ENCODE measurements at regions not wholly inside any gene's neighbourhood (a gene's known extent, or its start where the extent isn't known, plus 50 kb on each side); places are given as distances from the start of the nearest gene placed in this dataset.
"Not testable (repeated sequence)": the region's sequence is repeated elsewhere in the genome, so short reads cannot be mapped to it uniquely, and the experiment has no call there.

DNA sequence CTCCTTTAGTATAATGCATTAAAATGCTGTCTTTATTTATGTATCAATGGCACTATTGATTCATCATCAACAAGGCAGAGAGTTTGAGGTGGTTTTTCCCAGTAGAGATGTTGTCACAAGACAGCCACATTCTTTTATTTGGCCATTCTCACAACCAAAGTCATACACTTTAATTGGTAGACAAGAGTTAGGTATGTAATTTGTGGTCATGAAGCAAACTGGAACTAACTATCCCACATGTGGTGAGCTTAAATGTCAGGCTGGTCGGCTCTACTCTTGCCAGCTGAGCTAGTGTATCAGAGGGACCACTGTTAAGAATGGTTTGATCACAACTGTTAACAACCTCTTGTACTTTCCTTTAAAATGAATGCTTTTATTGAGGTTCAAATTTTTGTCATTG lies 714.6 kb downstream of the CD109 start:
- DNase-seq (ENCODE audit: low spot score) = no peak

DNA sequence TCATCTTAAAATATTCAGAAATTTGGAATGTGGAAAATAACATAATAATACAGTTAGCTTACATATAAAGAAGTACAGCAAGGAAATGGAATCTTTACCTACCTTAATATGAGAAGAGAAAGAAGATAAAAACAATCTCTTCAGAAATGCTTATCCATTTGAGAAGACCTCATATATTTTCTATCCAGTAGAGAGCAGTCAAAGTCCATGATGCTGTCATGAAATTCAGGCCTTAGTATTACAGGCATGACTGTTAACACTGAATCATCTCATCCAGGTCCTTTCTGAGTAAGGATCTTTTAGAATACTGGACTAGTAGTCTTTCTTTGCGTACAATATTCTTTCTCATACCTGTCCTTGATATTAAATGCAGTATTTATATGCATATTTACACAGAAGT lies 713.4 kb downstream of the CD109 start:
- DNase-seq (ENCODE audit: low spot score) = peak; percentile 8

DNA sequence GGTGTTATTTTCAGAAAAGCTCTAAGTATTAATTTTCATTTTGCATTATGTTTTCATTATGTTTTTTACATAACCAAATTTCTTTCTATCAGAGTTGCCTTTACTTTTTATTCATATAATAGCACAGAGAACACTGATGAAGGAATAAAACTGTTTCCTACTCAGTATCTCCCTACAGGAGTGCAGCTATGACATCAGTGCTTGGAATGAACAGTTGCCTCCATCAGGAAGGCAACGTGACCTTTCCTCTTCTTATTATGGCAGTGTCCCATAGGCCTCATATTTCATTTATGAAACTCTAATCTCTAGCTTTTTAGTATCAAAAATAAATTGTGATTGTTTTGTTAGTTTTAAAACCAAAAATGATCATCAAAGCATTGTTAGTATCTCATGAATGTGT lies 712.8 kb downstream of the CD109 start:
- no peak for DNase-seq (ENCODE audit: low spot score)

DNA sequence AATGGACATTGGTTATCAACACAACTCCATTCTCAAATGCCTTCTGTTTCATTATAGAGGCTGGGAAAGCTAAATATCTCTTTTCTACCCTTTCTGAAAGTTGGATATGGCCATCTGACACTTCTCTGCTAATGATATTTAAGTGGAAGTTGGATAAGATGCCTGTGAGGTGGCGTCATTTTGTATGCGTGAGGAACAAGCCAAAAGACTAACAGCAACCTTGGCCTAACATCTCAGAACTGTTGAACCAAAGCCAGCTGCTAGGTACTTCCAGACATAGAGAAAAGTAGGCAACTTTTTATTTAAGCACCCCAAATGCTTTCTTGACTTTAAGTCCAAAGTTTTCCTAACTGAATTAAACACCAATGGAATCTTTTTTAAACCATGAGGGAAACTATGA lies 708.4 kb downstream of the CD109 start:
- no peak for DNase-seq (ENCODE audit: low spot score)

DNA sequence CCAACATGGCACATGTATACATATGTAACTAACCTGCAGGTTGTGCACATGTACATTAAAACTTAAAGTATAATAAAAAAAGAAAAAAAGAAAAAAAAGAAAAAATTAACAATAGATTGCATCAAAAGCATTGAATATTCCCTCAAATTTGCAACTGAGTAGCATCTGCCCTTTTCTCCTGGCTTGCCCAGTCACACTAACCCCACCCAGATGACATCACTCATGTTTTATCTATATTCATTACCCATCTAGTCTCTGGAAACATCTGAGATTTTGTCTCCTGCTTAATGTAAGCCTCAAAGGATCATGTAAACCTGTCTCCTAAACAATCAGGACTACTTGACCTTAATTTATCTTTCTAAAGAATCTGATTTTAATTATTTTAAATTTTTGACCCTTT lies 706.8 kb downstream of the CD109 start:
- DNase-seq (ENCODE audit: low spot score) = no peak

DNA sequence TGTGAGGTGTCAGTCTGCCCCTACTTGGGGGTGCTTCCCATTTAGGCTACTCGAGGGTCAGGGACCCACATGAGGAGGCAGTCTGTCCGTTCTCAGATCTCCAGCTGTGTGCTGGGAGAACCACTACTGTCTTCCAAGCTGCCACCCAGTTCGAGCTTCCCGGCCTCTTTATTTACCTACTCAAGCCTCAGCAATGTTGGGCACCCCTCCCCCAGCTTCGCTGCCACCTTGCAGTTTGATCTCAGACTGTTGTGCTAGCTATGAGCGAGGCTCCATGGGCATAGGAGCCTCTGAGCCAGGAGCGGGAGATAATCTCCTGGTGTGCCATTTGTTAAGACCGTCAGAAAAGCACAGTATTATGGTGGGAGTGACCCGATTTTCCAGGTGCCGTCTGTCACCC lies 682.4 kb downstream of the CD109 start:
- DNase-seq (ENCODE audit: low spot score) = not testable (repeated sequence)

DNA sequence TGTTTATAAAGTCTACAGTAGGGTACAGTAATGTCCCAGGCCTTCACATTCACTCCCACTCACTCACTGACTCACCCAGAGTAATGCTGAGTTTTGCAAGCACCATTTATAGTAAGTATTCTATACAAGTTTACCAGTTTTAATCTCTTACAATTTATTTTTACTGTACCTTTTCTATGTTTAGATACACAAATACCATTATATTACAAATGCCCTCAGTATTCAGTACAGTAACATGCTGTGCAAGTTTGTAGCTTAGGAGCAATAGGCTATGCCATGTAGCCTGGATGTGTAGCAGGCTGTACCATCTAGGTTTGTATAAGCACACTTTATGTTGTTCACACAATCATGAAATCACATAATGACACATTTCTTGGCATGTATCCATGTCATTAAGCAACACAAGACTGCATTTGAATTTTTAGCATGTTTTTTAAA lies 673.6 kb downstream of the CD109 start:
- no peak for DNase-seq (ENCODE audit: low spot score)

DNA sequence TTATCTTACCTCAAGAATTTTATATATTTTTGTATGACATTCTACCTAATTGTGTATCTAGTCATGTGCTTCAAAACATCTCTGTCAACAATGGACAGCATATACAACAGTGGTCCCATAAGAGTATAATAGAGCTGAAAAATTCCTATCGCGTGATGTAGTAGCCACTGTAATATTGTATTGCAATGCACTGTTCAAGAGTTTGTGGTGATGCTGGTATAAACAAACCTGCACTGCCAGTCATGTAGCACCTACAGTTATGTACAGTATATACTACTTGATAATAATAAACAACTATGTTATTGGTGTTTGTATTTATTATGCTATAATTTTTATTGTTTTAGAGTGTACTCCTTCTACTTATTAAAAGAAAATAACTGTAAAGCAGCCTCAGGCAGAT lies 672.7 kb downstream of the CD109 start:
- no peak for DNase-seq (ENCODE audit: low spot score)

DNA sequence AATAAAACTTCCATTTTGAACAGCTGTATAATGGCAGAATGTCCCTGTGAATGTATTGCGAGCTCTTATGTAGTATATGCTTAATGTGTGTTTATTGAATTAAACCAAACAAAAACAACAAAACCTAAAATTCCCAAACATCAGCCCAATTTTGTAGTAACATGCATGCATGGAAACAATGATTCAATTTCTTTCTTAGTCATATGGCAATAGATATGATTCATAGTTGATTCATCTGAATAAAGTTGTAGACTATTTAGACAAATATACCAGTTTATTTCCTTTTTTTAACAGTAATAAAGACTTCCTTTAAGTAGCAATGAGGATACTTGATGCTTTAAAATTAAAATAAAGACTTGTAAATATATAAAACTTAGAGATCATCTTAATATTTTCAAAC lies 670.6 kb downstream of the CD109 start:
- no peak for DNase-seq (ENCODE audit: low spot score)

DNA sequence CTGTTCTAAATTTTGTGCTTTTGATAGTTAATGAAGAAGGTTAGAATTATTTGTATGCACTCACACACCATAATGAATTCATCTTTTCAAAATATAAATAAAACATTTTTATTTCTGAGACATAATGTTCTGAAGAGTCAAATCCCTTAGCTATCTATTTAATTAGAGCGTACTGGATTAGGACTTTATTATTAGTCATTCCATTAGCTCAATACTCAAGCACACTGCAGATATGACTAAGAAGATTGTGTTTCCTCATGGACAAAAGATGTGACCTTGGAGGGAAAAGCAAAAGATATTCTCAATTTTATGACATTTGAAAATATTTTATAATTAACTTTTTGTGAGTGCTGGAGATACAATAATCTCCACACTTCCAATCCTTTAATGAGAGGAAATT lies 666.4 kb downstream of the CD109 start:
- DNase-seq (ENCODE audit: low spot score) = no peak

DNA sequence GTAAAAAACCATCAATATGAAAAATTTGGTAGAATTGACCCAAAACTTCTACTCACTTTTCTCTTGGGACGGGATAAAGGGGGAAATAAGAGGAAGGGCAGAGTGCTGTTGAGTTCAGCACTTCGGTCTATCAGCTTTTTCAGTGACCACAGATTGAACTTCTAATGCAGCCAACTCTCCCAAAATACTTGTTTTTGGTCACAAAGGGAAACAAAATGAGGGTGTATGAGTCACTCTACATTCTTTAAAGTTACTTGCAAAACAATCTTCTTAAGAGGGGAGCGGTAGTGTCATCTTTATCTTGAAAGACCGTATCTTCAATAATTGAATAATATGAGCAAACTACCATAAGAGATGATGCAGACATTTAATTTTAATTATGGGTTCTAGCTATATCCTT lies 661.3 kb downstream of the CD109 start:
- no peak for DNase-seq (ENCODE audit: low spot score)

DNA sequence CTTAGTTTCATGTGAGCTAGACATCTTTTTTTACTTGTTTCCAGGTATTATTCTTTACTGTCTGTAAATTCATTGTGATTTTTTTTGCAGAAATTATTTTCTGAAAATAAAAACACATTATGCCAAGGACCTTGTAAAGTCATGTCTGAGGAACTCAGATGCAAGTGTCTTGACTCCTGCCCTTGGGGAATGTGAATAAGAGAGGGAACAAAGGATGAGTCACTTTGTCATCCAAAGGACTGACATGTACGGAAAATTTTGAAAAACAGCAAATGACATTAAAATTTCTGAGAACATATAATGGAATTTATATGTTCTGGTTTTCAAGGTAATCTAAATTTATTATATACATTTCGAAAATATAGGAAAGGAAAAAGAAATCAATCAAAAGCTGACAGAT lies 660.4 kb downstream of the CD109 start:
- DNase-seq (ENCODE audit: low spot score) = no peak

DNA sequence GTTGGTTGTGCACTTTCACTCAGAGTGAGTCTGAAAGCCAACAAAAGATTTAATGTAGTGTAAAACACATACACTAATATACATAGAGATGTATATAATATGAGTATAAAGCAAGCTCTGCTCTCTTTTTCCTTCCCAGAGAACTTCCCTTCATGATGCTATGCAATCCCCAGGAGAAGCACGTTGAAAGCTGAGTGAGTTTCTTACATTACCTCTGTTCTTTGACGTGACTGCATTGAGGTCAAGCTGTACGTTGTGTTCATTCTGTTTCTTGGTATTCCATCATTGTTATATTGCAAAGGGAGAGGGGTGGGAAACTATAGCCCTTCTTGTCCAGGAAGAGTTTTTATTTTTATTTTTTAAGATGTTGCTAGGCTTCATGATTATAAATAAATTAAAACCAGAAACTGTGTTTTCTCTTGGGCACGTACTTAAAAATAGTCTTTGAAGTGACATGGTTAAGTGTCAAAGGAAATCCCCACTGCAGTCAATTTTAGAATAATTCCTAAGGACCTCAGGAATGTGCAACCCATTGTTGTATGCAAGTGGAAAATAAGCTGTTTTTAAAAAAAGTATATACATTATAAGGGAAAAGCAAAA lies 651.0 kb downstream of the CD109 start:
- no peak for DNase-seq (ENCODE audit: low spot score)

DNA sequence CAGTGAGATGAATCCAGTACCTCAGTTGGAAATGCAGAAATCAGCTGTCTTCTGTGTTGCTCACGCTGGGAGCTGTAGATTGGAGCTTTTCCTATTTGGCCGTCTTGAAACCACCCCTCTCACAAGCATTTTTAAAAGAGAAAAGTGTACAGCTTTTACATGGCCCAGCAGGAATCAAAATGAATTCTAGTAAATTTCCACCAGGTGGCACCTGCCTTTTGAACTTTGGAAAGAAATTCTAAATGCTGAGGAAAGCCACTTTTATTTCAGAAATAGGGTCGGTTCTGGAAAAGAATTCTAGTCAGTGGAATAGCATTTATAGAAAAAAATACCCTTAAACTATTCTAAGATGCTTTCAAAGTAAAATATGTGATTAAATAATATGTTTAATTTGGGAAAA lies 647.8 kb downstream of the CD109 start:
- no peak for DNase-seq (ENCODE audit: low spot score)

DNA sequence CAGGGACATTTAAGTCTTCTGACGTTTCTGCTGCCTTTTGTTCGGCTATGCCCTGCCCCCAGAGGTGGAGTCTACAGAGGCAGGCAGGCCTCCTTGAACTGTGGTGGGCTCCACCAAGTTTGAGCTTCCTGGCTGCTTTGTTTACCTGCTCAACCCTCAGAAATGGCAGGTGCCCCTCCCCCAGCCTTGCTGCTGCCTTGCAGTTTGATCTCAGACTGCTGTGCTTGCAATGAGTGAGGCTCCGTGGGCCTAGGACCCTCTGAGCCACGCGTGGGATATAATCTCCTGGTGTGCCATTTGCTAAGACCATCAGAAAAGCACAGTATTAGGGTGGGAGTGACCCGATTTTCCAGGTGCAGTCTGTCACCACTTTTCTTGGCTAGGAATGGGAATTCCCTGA lies 647.3 kb downstream of the CD109 start:
- DNase-seq (ENCODE audit: low spot score) = not testable (repeated sequence)

DNA sequence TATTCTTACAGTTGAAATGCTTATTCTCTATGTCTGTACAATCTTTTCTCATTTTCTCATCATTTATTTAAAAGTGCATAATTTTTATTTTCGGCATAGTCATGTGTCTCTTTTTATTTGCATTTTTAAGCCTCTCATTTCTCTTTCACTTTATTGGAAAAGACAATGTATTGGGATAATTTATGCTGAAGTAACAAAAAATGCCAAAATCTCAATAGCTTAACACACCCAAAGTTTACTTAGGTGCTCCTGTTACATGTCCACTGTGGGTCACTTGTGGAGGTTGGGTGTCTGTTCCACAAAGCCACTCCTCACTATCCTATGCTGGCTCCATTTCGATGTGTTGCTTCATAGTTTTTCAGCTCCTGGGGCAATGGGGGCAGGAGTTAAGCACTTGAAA lies 638.7 kb downstream of the CD109 start:
- no peak for DNase-seq (ENCODE audit: low spot score)

DNA sequence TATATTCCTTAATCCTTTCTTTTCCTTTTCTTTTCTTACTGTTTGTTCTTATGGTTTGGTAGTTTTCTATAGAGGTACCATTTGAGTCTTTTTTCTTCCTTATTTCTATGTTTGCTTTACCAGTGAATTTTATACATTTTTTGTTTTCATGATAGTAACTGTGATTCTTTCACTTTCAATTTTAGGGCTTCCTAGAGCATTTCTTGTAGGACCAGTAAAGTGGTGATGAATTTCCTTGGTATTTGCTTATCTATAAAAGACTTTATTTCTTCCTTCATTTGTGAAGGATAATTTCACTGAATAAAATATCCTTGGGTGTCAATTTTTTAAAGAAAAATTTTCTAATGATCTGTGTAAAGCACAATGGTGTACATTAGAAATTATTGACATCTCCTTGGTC lies 637.4 kb downstream of the CD109 start:
- no peak for DNase-seq (ENCODE audit: low spot score)

DNA sequence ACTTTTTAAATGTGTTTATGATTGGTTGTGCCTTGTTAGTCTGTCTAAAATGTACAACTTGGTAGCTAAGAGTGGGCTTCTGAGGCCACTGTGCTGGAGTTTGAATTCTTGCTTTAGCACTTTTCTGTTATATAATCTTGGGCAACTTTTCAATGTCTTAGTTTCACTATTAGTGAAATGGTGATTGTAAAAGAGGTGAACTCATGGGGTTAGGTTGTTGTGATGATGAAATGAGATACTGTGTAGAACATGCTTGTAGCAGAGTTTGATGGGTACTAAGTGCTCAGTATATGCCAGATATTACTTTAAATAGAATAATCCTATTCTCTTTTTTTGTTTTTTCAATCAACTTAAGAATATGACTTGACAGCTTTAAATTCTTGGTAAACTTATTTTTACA lies 624.7 kb downstream of the CD109 start:
- DNase-seq (ENCODE audit: low spot score) = no peak

DNA sequence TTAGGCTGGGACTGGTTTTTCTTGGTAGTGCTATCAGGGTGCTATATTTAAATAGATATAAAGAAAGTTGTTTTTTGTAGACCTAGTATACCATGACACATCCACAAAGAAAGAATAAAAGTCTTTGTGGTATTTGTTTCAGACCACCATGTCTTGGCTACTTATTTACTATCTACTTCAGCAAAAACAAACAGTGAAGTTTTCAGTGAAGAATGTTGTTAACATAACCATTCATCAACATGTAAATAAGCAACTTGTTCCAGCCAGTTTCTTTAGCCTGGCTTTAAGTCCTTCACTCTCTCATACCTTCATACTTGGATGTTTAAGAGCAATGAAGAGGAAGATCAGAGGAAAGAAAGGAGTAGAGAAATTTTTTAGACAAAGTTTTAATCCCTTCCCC lies 624.1 kb downstream of the CD109 start:
- no peak for DNase-seq (ENCODE audit: low spot score)

DNA sequence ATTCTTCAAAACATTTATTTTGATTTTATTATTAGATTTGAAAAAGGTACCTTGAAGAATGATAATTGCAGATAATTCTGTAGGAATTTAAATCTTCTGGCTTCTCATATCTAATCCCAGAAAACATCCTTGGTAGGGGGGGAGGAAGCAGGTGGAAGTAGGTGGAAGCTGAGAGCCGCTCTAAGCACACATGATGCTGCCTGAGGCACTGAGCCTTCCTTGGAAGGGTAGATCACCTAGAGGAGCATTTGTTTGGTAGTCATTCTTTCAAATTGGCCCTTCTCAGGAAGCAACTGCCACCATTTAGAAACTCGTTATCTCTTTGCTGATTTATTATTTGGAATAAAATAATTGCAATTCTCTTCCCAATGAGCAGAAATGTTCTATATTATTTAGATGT lies 623.3 kb downstream of the CD109 start:
- no peak for DNase-seq (ENCODE audit: low spot score)

DNA sequence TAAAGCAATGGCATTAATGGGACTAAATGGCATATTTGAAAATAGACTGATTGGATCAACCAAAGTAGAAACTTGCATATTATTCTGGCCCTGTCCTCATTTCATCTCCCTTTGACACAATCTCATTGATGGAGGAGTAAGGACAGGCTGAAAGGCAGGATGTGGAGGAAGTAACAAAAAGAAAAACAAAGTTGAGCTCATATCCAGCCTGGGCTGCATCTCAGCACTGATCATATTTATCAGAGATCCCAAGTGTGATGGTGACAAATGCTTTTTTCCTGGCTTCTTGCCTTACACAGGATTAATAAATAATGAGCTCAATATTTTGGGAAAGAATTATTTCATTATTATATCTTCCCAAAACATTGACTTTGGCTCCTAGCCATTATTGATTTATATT lies 622.7 kb downstream of the CD109 start:
- DNase-seq (ENCODE audit: low spot score) = no peak

DNA sequence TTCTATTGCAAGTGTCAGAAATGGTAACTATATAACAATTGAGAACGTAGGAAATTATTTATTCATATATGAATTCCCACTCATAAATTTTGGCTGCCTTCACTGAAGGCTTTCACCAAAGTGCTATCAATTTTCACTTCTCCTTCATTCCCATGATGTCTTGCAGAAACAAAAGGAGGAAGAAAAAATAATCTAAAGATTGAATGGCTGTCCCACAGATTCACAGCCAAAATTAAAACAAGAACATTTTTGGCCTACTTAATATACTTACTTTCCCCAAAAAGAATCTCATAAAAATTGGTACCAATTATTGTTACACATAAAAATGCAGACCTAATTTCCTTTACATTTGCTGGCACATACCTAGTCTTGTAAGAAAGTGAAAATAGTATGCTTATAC lies 616.1 kb downstream of the CD109 start:
- DNase-seq (ENCODE audit: low spot score) = no peak

DNA sequence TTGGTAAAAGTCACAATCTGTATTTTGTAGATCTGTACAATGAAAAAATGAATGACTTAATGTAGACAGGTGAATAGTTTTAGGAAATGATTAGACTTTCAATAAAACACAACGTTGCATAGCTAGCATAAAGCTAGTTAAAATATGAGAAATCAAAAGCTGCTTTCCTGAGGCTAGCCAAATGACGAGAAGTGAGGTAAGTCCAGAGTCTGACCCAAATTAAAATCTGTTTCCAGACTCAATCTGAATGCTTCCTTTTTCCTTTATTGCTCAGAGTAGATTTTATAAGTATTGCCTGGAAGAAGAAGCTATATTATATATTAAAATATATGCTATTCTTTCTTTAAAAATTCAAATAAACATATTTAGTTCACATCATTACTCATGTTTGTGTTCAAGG lies 615.4 kb downstream of the CD109 start:
- DNase-seq (ENCODE audit: low spot score) = no peak

DNA sequence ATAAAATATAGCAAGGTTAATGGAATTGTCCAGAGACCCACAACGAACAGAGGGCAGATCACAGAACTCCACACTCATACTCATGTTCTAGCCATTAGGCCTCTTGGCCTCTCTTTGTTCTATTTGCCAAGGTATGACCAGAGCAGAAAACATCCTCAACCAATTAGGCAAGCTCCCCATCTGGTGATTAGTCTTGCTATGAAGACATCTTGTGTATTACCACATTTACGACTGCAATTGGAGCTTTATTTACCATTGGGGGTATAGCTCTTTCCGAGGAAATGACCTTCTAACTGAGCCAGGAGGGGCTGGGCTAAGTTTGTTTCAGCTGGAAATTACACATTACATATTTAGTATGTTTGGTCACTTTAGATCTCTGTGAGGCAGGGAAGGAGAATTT lies 593.9 kb downstream of the CD109 start:
- no peak for DNase-seq (ENCODE audit: low spot score)

DNA sequence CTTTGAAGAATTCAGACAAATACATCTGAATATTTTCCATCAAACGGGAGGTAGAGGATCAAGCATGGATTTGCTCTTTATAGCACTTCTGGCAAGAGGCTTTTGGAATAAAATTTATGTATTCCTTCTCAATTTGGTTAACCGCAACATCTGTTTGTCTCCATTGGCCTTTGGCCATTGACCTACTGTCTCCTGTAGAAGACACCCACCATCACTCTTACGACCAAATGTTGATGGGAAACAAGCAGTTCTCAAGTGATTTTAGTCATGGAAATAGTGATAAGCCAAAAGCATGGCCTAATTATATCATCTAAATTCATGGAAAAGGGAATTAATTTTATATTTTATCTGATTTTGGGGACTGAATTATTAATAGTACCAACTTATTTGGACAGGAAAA lies 591.9 kb downstream of the CD109 start:
- DNase-seq (ENCODE audit: low spot score) = no peak

All from SK-N-DZ (cell line).